IPS-20b (cell line): ENCODE measurements at regions not wholly inside any gene's neighbourhood (a gene's known extent, or its start where the extent isn't known, plus 50 kb on each side); places are given as distances from the start of the nearest gene placed in this dataset.

Experiments
- H3K27ac ChIP-seq: one replicate; pipeline ENCODE4 v1.5.1; 2013; ENCODE audit warnings: low read length
- H3K27me3 ChIP-seq: 2 replicates; pipeline ENCODE4 v1.6.1; 2013; ENCODE audit warnings: mild to moderate bottlenecking, low read length, inconsistent platforms; ENCODE audit not compliant: insufficient read depth
- H3K36me3 ChIP-seq: 2 replicates; pipeline ENCODE4 v1.6.1; 2013; ENCODE audit warnings: low read depth, mild to moderate bottlenecking, inconsistent platforms, low read length, moderate library complexity; ENCODE audit not compliant: insufficient read depth
- H3K4me1 ChIP-seq: 2 replicates; pipeline ENCODE4 v1.6.1; 2013; ENCODE audit warnings: mild to moderate bottlenecking, control low read depth, inconsistent platforms, low read length, moderate library complexity; ENCODE audit not compliant: insufficient read depth
- H3K4me3 ChIP-seq: 2 replicates; pipeline ENCODE4 v1.5.1; 2013; ENCODE audit warnings: mild to moderate bottlenecking, low read length, inconsistent platforms
- H3K9ac ChIP-seq: 2 replicates; pipeline ENCODE4 v1.6.1; 2013; ENCODE audit warnings: low read depth, mild to moderate bottlenecking, inconsistent platforms, low read length, moderate library complexity
- H3K9me3 ChIP-seq: 2 replicates; pipeline ENCODE4 v1.6.1; 2013; ENCODE audit warnings: mild to moderate bottlenecking, low read depth, low read length, inconsistent platforms; ENCODE audit not compliant: insufficient read depth

- H3K4me3 ChIP-seq = no peak overlapping the region
- H3K4me1 ChIP-seq = no peaks in the 10 kb centered on the region
- H3K27ac ChIP-seq = no peak overlapping the region
- H3K27me3 ChIP-seq = no peaks in the 10 kb centered on the region
- H3K9ac ChIP-seq = no peak overlapping the region
- H3K36me3 ChIP-seq = no peaks in the 10 kb centered on the region
- no peaks in the 10 kb centered on the region for H3K9me3 ChIP-seq
Observed at GRCh38 chr2:2740238-2740775, 409.2 kb upstream of the MYT1L start.

GRCh38 chr2:2739231-2739795 lies 408.2 kb upstream of the MYT1L start:
- no peaks in the 10 kb centered on the region for H3K36me3 ChIP-seq
- H3K27me3 ChIP-seq = no peaks in the 10 kb centered on the region
- H3K4me1 ChIP-seq = no peaks in the 10 kb centered on the region
- H3K27ac ChIP-seq = no peak overlapping the region
- H3K9me3 ChIP-seq = no peaks in the 10 kb centered on the region
- no peak overlapping the region for H3K9ac ChIP-seq
- H3K4me3 ChIP-seq = no peak overlapping the region

- Histone ChIP-seq H3K9me3 (no peaks in the 10 kb centered on the region), H3K36me3 (no peaks in the 10 kb centered on the region), H3K4me3 (no peak overlapping the region), H3K9ac (no peak overlapping the region), H3K4me1 (no peaks in the 10 kb centered on the region), H3K27ac (no peak overlapping the region), H3K27me3 (no peaks in the 10 kb centered on the region)
Observed at GRCh38 chr2:2738684-2739083, 407.6 kb upstream of the MYT1L start.

- no peak overlapping the region for H3K4me3 ChIP-seq
- H3K36me3 ChIP-seq = no peaks in the 10 kb centered on the region
- H3K9me3 ChIP-seq = no peaks in the 10 kb centered on the region
- H3K4me1 ChIP-seq = no peaks in the 10 kb centered on the region
- H3K27me3 ChIP-seq = no peaks in the 10 kb centered on the region
- no peak overlapping the region for H3K9ac ChIP-seq
- H3K27ac ChIP-seq = no peak overlapping the region
Observed at GRCh38 chr2:2738276-2738675, 407.2 kb upstream of the MYT1L start.

GRCh38 chr2:2735041-2735440 lies 404.0 kb upstream of the MYT1L start:
- Histone ChIP-seq H3K4me1 (no peaks in the 10 kb centered on the region), H3K9ac (no peak overlapping the region), H3K36me3 (no peaks in the 10 kb centered on the region), H3K27me3 (no peaks in the 10 kb centered on the region), H3K9me3 (no peaks in the 10 kb centered on the region), H3K27ac (no peak overlapping the region), H3K4me3 (no peak overlapping the region)

- H3K4me3 ChIP-seq = no peak overlapping the region
- H3K9ac ChIP-seq = no peak overlapping the region
- H3K27me3 ChIP-seq = no peaks in the 10 kb centered on the region
- no peaks in the 10 kb centered on the region for H3K4me1 ChIP-seq
- no peaks in the 10 kb centered on the region for H3K36me3 ChIP-seq
- H3K9me3 ChIP-seq = no peaks in the 10 kb centered on the region
- no peak overlapping the region for H3K27ac ChIP-seq
Observed at GRCh38 chr2:2734308-2734707, 403.2 kb upstream of the MYT1L start.

- Histone ChIP-seq H3K9me3 (no peaks in the 10 kb centered on the region), H3K4me3 (no peak overlapping the region), H3K27ac (no peak overlapping the region), H3K9ac (no peak overlapping the region), H3K27me3 (no peaks in the 10 kb centered on the region), H3K4me1 (no peaks in the 10 kb centered on the region), H3K36me3 (no peaks in the 10 kb centered on the region)
Observed at GRCh38 chr2:2733818-2734217, 402.7 kb upstream of the MYT1L start.

- no peak overlapping the region for H3K4me3 ChIP-seq
- H3K27me3 ChIP-seq = no peaks in the 10 kb centered on the region
- no peaks in the 10 kb centered on the region for H3K36me3 ChIP-seq
- H3K4me1 ChIP-seq = no peaks in the 10 kb centered on the region
- no peaks in the 10 kb centered on the region for H3K9me3 ChIP-seq
- H3K27ac ChIP-seq = no peak overlapping the region
- no peak overlapping the region for H3K9ac ChIP-seq
Observed at GRCh38 chr2:2732331-2733119, 401.4 kb upstream of the MYT1L start.

GRCh38 chr2:2731816-2732284 lies 400.8 kb upstream of the MYT1L start:
- H3K27me3 ChIP-seq = no peaks in the 10 kb centered on the region
- no peak overlapping the region for H3K4me3 ChIP-seq
- H3K4me1 ChIP-seq = no peaks in the 10 kb centered on the region
- no peaks in the 10 kb centered on the region for H3K36me3 ChIP-seq
- no peaks in the 10 kb centered on the region for H3K9me3 ChIP-seq
- H3K27ac ChIP-seq = no peak overlapping the region
- no peak overlapping the region for H3K9ac ChIP-seq

- Histone ChIP-seq H3K27ac (no peak overlapping the region), H3K36me3 (no peaks in the 10 kb centered on the region), H3K9me3 (no peaks in the 10 kb centered on the region), H3K4me3 (no peak overlapping the region), H3K4me1 (no peaks in the 10 kb centered on the region), H3K9ac (no peak overlapping the region), H3K27me3 (no peaks in the 10 kb centered on the region)
Observed at GRCh38 chr2:2731101-2731815, 400.2 kb upstream of the MYT1L start.

GRCh38 chr2:2730301-2730833 lies 399.3 kb upstream of the MYT1L start:
- H3K36me3 ChIP-seq = no peaks in the 10 kb centered on the region
- no peak overlapping the region for H3K9ac ChIP-seq
- H3K4me1 ChIP-seq = no peaks in the 10 kb centered on the region
- H3K27ac ChIP-seq = no peak overlapping the region
- H3K4me3 ChIP-seq = no peak overlapping the region
- no peaks in the 10 kb centered on the region for H3K27me3 ChIP-seq
- H3K9me3 ChIP-seq = no peaks in the 10 kb centered on the region
